SK-N-SH treated with all-trans-retinoic acid at 6 μM for 48 hours (cell line): ENCODE measurements at regions not wholly inside any gene's neighbourhood (a gene's known extent, or its start where the extent isn't known, plus 50 kb on each side); places are given as distances from the start of the nearest gene placed in this dataset.

Experiments
- ATAC-seq: fragments of 200-7000 bp; cut with Tn5 transposase; 3 replicates; pipeline ENCODE4 v1.9.1; 2020; ENCODE audit warnings: mild to moderate bottlenecking, moderate library complexity
- CSDC2 ChIP-seq: fragments of 250-450 bp; sonication (Bioruptor Pico); IDR thresholded peaks from 2 replicates; pipeline ENCODE4 v1.5.0; 2020; ENCODE audit warnings: mild to moderate bottlenecking, moderate library complexity
- ESRRG ChIP-seq: fragments of 250-450 bp; sonication (Bioruptor Pico); IDR thresholded peaks from 2 replicates; pipeline ENCODE4 v1.6.1; 2021; ENCODE audit warnings: mild to moderate bottlenecking
- ISL1 ChIP-seq: fragments of 250-450 bp; sonication (Bioruptor Pico); IDR thresholded peaks from 2 replicates; pipeline ENCODE4 v2.1.2; 2022; ENCODE audit warnings: mild to moderate bottlenecking, moderate library complexity
- OSR1 ChIP-seq: fragments of 250-450 bp; sonication (Bioruptor Pico); IDR thresholded peaks from 2 replicates; pipeline ENCODE4 v1.8.0; 2022; ENCODE audit warnings: moderate library complexity, mild to moderate bottlenecking, inconsistent platforms
- PPARA ChIP-seq: fragments of 250-450 bp; sonication (Bioruptor Pico); IDR thresholded peaks from 2 replicates; pipeline ENCODE4 v1.5.0; 2020; ENCODE audit warnings: mild to moderate bottlenecking, borderline replicate concordance
- RARB ChIP-seq: fragments of 250-450 bp; sonication (Bioruptor Pico); IDR thresholded peaks from 2 replicates; pipeline ENCODE4 v1.8.0; 2021; ENCODE audit warnings: mild to moderate bottlenecking, moderate library complexity
- SNAI2 ChIP-seq: fragments of 250-450 bp; sonication (Bioruptor Pico); IDR thresholded peaks from 2 replicates; pipeline ENCODE4 v1.5.0; 2020; ENCODE audit warnings: mild to moderate bottlenecking, moderate library complexity
- TCF4 ChIP-seq: fragments of 250-450 bp; sonication (Bioruptor Pico); IDR thresholded peaks from 2 replicates; pipeline ENCODE4 v1.8.0; 2021; ENCODE audit warnings: mild to moderate bottlenecking, moderate library complexity, borderline replicate concordance
- TOX ChIP-seq: fragments of 250-450 bp; sonication (Bioruptor Pico); IDR thresholded peaks from 2 replicates; pipeline ENCODE4 v1.8.0; 2021; ENCODE audit warnings: mild to moderate bottlenecking, moderate library complexity, borderline replicate concordance
- ZC3H10 ChIP-seq: fragments of 250-450 bp; sonication (Bioruptor Pico); IDR thresholded peaks from 2 replicates; pipeline ENCODE4 v1.5.1; 2021; ENCODE audit warnings: mild to moderate bottlenecking, moderate library complexity
- ZFP3 ChIP-seq: fragments of 250-450 bp; sonication (Bioruptor Pico); IDR thresholded peaks from 2 replicates; pipeline ENCODE4 v1.5.0; 2020; ENCODE audit warnings: mild to moderate bottlenecking, moderate library complexity
- ZFP30 ChIP-seq: fragments of 450-650 bp; formaldehyde crosslinking; IDR thresholded peaks from 2 replicates; pipeline ENCODE4 v1.5.0; 2022; ENCODE audit warnings: mild to moderate bottlenecking, moderate library complexity
- ZNF70 ChIP-seq: fragments of 450-650 bp; formaldehyde crosslinking; IDR thresholded peaks from 2 replicates; pipeline ENCODE4 v1.5.0; 2020; ENCODE audit warnings: mild to moderate bottlenecking, moderate library complexity
- ZNF8 ChIP-seq: fragments of 450-650 bp; formaldehyde crosslinking; IDR thresholded peaks from 2 replicates; pipeline ENCODE4 v1.5.0; 2020; ENCODE audit warnings: mild to moderate bottlenecking, moderate library complexity
- TF ChIP-seq, protein P1 (sequence below): fragments of 250-450 bp; sonication (Bioruptor Pico); IDR thresholded peaks from 2 replicates; pipeline ENCODE4 v1.5.1; 2021; ENCODE audit warnings: mild to moderate bottlenecking, moderate library complexity
- TF ChIP-seq, protein P2 (sequence below): fragments of 250-450 bp; sonication (Bioruptor Pico); IDR thresholded peaks from 2 replicates; pipeline ENCODE4 v1.5.1; 2020; ENCODE audit warnings: low read depth, mild to moderate bottlenecking, moderate library complexity
- TF ChIP-seq, protein P3 (sequence below): fragments of 250-450 bp; sonication (Bioruptor Pico); IDR thresholded peaks from 2 replicates; pipeline ENCODE4 v1.8.0; 2021; ENCODE audit warnings: low read depth, mild to moderate bottlenecking, moderate library complexity, borderline replicate concordance
- TF ChIP-seq, protein P4 (sequence below): fragments of 250-450 bp; sonication (Bioruptor Pico); IDR thresholded peaks from 2 replicates; pipeline ENCODE4 v1.8.0; 2020; ENCODE audit warnings: mild to moderate bottlenecking, moderate library complexity, borderline replicate concordance

DNA sequence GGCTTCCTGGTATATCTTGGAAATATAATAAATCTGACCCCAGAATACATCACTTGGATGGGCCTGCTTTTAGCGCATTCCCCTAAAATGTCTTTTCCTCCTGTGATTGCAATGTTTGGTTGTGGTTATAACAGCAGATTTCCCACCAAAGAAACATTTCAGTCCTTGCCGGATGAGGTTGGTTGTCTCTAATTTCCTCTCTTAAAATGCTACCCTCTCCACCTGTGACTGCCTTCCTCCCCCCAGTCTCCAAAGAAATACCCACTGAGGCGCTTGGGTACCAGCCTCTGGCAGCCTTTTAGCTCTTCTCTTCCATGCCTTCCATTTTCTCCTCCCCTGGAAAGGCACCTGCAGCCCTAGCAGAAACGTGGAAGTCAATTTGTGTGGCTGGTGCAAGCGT lies 102.1 kb upstream of the SIX3 start:
- TF ChIP-seq TCF4 (no peak), ESRRG (no peak), ZNF70 (no peak)
- TF ChIP-seq, protein P1, sequence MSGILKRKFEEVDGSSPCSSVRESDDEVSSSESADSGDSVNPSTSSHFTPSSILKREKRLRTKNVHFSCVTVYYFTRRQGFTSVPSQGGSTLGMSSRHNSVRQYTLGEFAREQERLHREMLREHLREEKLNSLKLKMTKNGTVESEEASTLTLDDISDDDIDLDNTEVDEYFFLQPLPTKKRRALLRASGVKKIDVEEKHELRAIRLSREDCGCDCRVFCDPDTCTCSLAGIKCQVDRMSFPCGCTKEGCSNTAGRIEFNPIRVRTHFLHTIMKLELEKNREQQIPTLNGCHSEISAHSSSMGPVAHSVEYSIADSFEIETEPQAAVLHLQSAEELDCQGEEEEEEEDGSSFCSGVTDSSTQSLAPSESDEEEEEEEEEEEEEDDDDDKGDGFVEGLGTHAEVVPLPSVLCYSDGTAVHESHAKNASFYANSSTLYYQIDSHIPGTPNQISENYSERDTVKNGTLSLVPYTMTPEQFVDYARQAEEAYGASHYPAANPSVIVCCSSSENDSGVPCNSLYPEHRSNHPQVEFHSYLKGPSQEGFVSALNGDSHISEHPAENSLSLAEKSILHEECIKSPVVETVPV (CRISPR knock-in tag): no peak
- TF ChIP-seq, all 23 proteins: peak for 0
- no peak for ATAC-seq

DNA sequence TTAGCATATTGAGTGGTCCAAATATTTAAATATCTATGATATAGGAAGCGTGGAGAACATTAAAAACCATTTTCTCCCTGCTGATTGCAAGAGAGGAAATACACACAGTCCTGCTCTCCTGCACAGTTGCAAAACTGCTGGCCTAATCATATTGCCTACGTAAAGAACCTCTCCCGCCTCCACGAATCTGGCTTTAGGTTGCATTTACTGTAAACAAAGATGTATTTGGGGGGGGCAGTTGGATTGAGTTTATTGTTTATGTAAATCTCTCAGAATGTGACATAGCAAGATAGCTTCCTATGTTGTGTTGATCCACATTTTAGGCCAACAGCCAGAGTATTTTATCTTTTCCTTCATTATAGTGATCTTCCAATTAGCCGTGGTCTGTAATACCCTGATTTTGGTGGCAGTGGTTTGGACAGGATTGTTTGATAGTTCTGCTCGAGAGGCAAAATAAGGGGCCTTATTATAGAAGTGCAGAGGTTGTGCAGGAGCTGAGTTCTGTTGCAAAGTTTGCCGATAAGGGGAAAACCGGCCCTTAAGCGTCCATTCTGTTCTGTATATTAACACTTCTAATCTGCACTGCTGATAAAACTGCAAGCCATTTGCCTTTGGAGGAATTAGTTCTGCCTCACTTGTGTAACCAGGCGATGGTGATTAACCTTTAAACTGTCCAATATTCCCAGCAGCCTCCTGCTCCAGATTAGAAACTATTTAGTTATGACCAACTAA lies 101.6 kb upstream of the SIX3 start:
- TF ChIP-seq ZFP30 (CRISPR knock-in tag) (no peak), ESRRG (no peak), ZFP3 (no peak), RARB (no peak), ZC3H10 (no peak), SNAI2 (CRISPR knock-in tag) (no peak)
- TF ChIP-seq, protein P2, sequence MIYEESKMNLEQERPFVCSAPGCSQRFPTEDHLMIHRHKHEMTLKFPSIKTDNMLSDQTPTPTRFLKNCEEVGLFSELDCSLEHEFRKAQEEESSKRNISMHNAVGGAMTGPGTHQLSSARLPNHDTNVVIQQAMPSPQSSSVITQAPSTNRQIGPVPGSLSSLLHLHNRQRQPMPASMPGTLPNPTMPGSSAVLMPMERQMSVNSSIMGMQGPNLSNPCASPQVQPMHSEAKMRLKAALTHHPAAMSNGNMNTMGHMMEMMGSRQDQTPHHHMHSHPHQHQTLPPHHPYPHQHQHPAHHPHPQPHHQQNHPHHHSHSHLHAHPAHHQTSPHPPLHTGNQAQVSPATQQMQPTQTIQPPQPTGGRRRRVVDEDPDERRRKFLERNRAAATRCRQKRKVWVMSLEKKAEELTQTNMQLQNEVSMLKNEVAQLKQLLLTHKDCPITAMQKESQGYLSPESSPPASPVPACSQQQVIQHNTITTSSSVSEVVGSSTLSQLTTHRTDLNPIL (CRISPR knock-in tag): no peak
- TF ChIP-seq, all 23 proteins: peak for 0

DNA sequence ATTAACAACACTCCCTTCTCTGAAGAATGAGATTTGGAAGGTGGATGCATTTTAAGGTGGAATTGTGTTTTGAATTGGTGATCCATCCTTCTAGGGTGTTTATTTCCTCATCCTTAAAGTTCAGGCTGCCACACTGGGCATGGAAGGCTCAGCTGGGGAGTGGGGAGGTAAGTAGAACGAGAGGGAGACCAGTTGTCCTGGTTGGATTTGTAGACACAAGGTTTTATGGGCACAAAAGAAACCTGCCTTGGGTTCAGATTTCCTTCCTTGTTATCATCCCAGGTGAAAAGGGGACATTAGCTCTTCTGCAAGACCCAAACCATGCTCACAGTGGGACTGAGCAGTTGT lies 101.0 kb upstream of the SIX3 start:
- TF ChIP-seq ZNF8 (no peak), ZFP3 (no peak), ZC3H10 (no peak), SNAI2 (CRISPR knock-in tag) (no peak), OSR1 (CRISPR knock-in tag) (no peak), PPARA (no peak), TOX (CRISPR knock-in tag) (no peak), ZFP30 (CRISPR knock-in tag) (no peak), ESRRG (no peak), CSDC2 (no peak), ZNF70 (no peak)
- TF ChIP-seq, protein P3, sequence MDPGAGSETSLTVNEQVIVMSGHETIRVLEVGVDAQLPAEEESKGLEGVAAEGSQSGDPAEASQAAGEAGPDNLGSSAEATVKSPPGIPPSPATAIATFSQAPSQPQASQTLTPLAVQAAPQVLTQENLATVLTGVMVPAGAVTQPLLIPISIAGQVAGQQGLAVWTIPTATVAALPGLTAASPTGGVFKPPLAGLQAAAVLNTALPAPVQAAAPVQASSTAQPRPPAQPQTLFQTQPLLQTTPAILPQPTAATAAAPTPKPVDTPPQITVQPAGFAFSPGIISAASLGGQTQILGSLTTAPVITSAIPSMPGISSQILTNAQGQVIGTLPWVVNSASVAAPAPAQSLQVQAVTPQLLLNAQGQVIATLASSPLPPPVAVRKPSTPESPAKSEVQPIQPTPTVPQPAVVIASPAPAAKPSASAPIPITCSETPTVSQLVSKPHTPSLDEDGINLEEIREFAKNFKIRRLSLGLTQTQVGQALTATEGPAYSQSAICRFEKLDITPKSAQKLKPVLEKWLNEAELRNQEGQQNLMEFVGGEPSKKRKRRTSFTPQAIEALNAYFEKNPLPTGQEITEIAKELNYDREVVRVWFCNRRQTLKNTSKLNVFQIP: no peak
- TF ChIP-seq, protein P4, sequence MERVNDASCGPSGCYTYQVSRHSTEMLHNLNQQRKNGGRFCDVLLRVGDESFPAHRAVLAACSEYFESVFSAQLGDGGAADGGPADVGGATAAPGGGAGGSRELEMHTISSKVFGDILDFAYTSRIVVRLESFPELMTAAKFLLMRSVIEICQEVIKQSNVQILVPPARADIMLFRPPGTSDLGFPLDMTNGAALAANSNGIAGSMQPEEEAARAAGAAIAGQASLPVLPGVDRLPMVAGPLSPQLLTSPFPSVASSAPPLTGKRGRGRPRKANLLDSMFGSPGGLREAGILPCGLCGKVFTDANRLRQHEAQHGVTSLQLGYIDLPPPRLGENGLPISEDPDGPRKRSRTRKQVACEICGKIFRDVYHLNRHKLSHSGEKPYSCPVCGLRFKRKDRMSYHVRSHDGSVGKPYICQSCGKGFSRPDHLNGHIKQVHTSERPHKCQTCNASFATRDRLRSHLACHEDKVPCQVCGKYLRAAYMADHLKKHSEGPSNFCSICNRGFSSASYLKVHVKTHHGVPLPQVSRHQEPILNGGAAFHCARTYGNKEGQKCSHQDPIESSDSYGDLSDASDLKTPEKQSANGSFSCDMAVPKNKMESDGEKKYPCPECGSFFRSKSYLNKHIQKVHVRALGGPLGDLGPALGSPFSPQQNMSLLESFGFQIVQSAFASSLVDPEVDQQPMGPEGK (CRISPR knock-in tag): no peak
- TF ChIP-seq, protein P1 (CRISPR knock-in tag): no peak
- ATAC-seq: no peak

More for the DNA sequence above, 101.6 kb upstream of the SIX3 start:
- ATAC-seq: no peak

DNA sequence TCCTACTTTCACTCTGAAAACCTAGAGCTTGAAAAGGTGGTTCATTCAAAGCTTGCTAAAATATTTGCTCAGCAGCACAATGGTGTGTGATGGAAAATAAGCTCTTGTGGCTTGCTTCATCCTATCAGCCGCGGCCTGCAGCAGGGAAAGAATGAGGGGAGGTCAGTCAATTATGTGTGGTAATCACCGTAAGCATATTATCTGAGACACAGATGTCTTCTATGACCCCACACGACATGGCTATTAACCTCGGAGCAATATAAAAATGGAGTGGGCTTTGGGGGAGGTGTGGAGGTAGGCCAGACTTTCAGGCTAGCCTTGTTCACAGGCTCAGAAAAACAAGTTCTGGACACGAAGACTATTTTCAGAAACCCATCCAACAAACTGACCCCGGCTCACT lies 98.4 kb upstream of the SIX3 start:
- TF ChIP-seq CSDC2 (no peak), OSR1 (CRISPR knock-in tag) (no peak), PPARA (no peak), ZNF8 (no peak), ISL1 (CRISPR knock-in tag) (no peak)
- TF ChIP-seq, protein P3: no peak
- TF ChIP-seq, protein P1 (CRISPR knock-in tag): no peak
- TF ChIP-seq, protein P2 (CRISPR knock-in tag): no peak
- ATAC-seq: no peak
